LNCaP clone FGC (cell line): ENCODE measurements at regions not wholly inside any gene's neighbourhood (a gene's known extent, or its start where the extent isn't known, plus 50 kb on each side); places are given as distances from the start of the nearest gene placed in this dataset.
"Not testable (repeated sequence)": the region's sequence is repeated elsewhere in the genome, so short reads cannot be mapped to it uniquely, and the experiment has no call there.

Experiments used
- DNase-seq: peaks from one replicate; pipeline ENCODE4 v3.0.0-alpha.2; 2011; ENCODE audit warnings: low read depth
- H3K4me3 ChIP-seq: 2 replicates; pipeline ENCODE4 v1.5.1; 2011; ENCODE audit warnings: mild to moderate bottlenecking, low read depth, low read length, control low read depth
- CTCF ChIP-seq: IDR thresholded peaks from 2 replicates; pipeline ENCODE4 v1.5.1; 2012; ENCODE audit warnings: mild to moderate bottlenecking; ENCODE audit not compliant: control insufficient read depth, insufficient read depth; ENCODE audit errors: extremely low read depth

GRCh38 chr16:31975826-31976419, 102.3 kb downstream of the ZNF267 start:
- H3K4me3 ChIP-seq = not testable (repeated sequence)

GRCh38 chr16:31978463-31978862, 104.9 kb downstream of the ZNF267 start:
- DNase-seq = not testable (repeated sequence)

More at GRCh38 chr16:31975826-31976419, 102.3 kb downstream of the ZNF267 start:
- not testable (repeated sequence) for DNase-seq

GRCh38 chr16:31981739-31982138, 108.1 kb downstream of the ZNF267 start:
- DNase-seq, H3K4me3 ChIP-seq: not testable (repeated sequence)

More at GRCh38 chr16:31978463-31978862, 104.9 kb downstream of the ZNF267 start:
- H3K4me3 ChIP-seq = not testable (repeated sequence)

- DNase-seq, H3K4me3 ChIP-seq: not testable (repeated sequence)
These were observed 109.4 kb downstream of the ZNF267 start for GRCh38 chr16:31982986-31983385.

- not testable (repeated sequence) for H3K4me3 ChIP-seq, DNase-seq
These were observed 110.1 kb downstream of the ZNF267 start for GRCh38 chr16:31983666-31984065.

GRCh38 chr16:31986895-31987294, 113.3 kb downstream of the ZNF267 start:
- DNase-seq = not testable (repeated sequence)

GRCh38 chr16:31988595-31989581, 115.3 kb downstream of the ZNF267 start:
- not testable (repeated sequence) for H3K4me3 ChIP-seq, DNase-seq
- 0 out of 2 replicates have a peak, but pooled peaks have one; percentile 19 for TF ChIP-seq CTCF

More at GRCh38 chr16:31986895-31987294, 113.3 kb downstream of the ZNF267 start:
- H3K4me3 ChIP-seq = not testable (repeated sequence)

GRCh38 chr16:31990261-31990660, 116.7 kb downstream of the ZNF267 start:
- not testable (repeated sequence) for H3K4me3 ChIP-seq, DNase-seq

GRCh38 chr16:31990980-31991379, 117.4 kb downstream of the ZNF267 start:
- not testable (repeated sequence) for DNase-seq, H3K4me3 ChIP-seq

GRCh38 chr16:31996325-31996724, 122.7 kb downstream of the ZNF267 start:
- not testable (repeated sequence) for H3K4me3 ChIP-seq, DNase-seq
- TF ChIP-seq CTCF = peak; percentile 47

- H3K4me3 ChIP-seq, DNase-seq: not testable (repeated sequence)
These were observed 128.9 kb downstream of the ZNF267 start for GRCh38 chr16:32002496-32002895.

- not testable (repeated sequence) for H3K4me3 ChIP-seq, DNase-seq
These were observed 130.2 kb downstream of the ZNF267 start for GRCh38 chr16:32003819-32004218.
